ENCODE measurements at regions not wholly inside any gene's neighbourhood (a gene's known extent, or its start where the extent isn't known, plus 50 kb on each side); places are given as distances from the start of the nearest gene placed in this dataset.
"Not testable (repeated sequence)": the region's sequence is repeated elsewhere in the genome, so short reads cannot be mapped to it uniquely, and the experiment has no call there.

- H3K27me3 ChIP-seq (ENCODE audit: control insufficient read depth in 3 of 3, insufficient read depth in 3 of 3, low read depth in 1 of 3, low read length in 3 of 3), result no peaks in the 10 kb centered on the region
- H2BK15ac ChIP-seq (ENCODE audit: low read length), result no peak overlapping the region
- H3K18ac ChIP-seq (ENCODE audit: low read length), result no peak overlapping the region
- H3K4me1 ChIP-seq (ENCODE audit: control insufficient read depth in 2 of 2, insufficient read depth in 1 of 2, low read depth in 1 of 2, low read length in 2 of 2), result no peaks in the 10 kb centered on the region
- H4K8ac ChIP-seq (ENCODE audit: low read depth, low read length), result no peak overlapping the region
- H3K36me3 ChIP-seq (replicated peaks in 1 of 2; ENCODE audit: control insufficient read depth in 2 of 2, insufficient read depth in 2 of 2, low read length in 2 of 2), result no peaks in the 10 kb centered on the region
- no peak overlapping the region for H3K23ac ChIP-seq (ENCODE audit: low read depth, low read length, poor library complexity)
- no peak overlapping the region for H2AFZ ChIP-seq (ENCODE audit: low read length)
- WGBS, 2 donors (ENCODE audit: extremely low coverage in 2 of 2, insufficient read length in 2 of 2, insufficient replicate concordance in 1 of 2), result no CpG with 5 or more reads among the region's 3 CpGs
- peaks cover 0 to under 1% of the 10 kb centered on the region in 2 donors for H3K9me3 ChIP-seq (replicated peaks in 1 of 2; ENCODE audit: control insufficient read depth in 2 of 2, insufficient read depth in 1 of 2, low read depth in 1 of 2, low read length in 2 of 2)
- H3K79me1 ChIP-seq (ENCODE audit: low read depth, low read length), result no peaks in the 10 kb centered on the region
- no peak overlapping the region for H3K27ac ChIP-seq (replicated peaks; ENCODE audit: low read length)
- DNase-seq (ENCODE audit: low spot score), result no peak
- H3K4me3 ChIP-seq (ENCODE audit: low read length in 2 of 2), result no peak overlapping the region
- no peak overlapping the region for H2BK120ac ChIP-seq (ENCODE audit: low read depth, low read length)
- H2BK5ac ChIP-seq (ENCODE audit: low read length), result no peak overlapping the region
- no peak overlapping the region for H4K91ac ChIP-seq (ENCODE audit: low read depth, low read length, poor library complexity)
- H3K14ac ChIP-seq (ENCODE audit: low read length), result no peak overlapping the region
- no peak overlapping the region for H3K9ac ChIP-seq (ENCODE audit: low read depth, low read length, poor library complexity)
- H2BK12ac ChIP-seq (ENCODE audit: low read length), result no peak overlapping the region
- no peak overlapping the region for H3K4ac ChIP-seq (ENCODE audit: low read length)
- no peak overlapping the region for H3K4me2 ChIP-seq (ENCODE audit: insufficient read depth, low read length, poor library complexity, severe bottlenecking)
- no peak overlapping the region for H2AK5ac ChIP-seq (ENCODE audit: low read depth, low read length)
Observed at GRCh38 chr3:103516950-103517349, 1082.1 kb downstream of the ZPLD1 start.

GRCh38 chr3:103531327-103531726 lies 1096.5 kb downstream of the ZPLD1 start:
- not testable (repeated sequence) for H3K27me3 ChIP-seq (ENCODE audit: control insufficient read depth in 3 of 3, insufficient read depth in 3 of 3, low read depth in 1 of 3, low read length in 3 of 3); H3K9me3 ChIP-seq (replicated peaks in 1 of 2; ENCODE audit: control insufficient read depth in 2 of 2, insufficient read depth in 1 of 2, low read depth in 1 of 2, low read length in 2 of 2); H2BK5ac ChIP-seq (ENCODE audit: low read length); H2BK120ac ChIP-seq (ENCODE audit: low read depth, low read length); H2AFZ ChIP-seq (ENCODE audit: low read length); H3K4me2 ChIP-seq (ENCODE audit: insufficient read depth, low read length, poor library complexity, severe bottlenecking); H3K18ac ChIP-seq (ENCODE audit: low read length); H4K8ac ChIP-seq (ENCODE audit: low read depth, low read length); H3K14ac ChIP-seq (ENCODE audit: low read length); H3K36me3 ChIP-seq (replicated peaks in 1 of 2; ENCODE audit: control insufficient read depth in 2 of 2, insufficient read depth in 2 of 2, low read length in 2 of 2); H3K9ac ChIP-seq (ENCODE audit: low read depth, low read length, poor library complexity); H3K27ac ChIP-seq (replicated peaks; ENCODE audit: low read length); H4K91ac ChIP-seq (ENCODE audit: low read depth, low read length, poor library complexity); H3K4me3 ChIP-seq (ENCODE audit: low read length in 2 of 2); H3K23ac ChIP-seq (ENCODE audit: low read depth, low read length, poor library complexity); DNase-seq (ENCODE audit: low spot score); H2BK15ac ChIP-seq (ENCODE audit: low read length); H2BK12ac ChIP-seq (ENCODE audit: low read length); H3K4me1 ChIP-seq (ENCODE audit: control insufficient read depth in 2 of 2, insufficient read depth in 1 of 2, low read depth in 1 of 2, low read length in 2 of 2); H3K4ac ChIP-seq (ENCODE audit: low read length); H2AK5ac ChIP-seq (ENCODE audit: low read depth, low read length); H3K79me1 ChIP-seq (ENCODE audit: low read depth, low read length)
- WGBS, 2 donors (ENCODE audit: extremely low coverage in 2 of 2, insufficient read length in 2 of 2, insufficient replicate concordance in 1 of 2), result no CpG with 5 or more reads among the region's 19 CpGs

GRCh38 chr3:103532986-103533385 lies 1098.2 kb downstream of the ZPLD1 start:
- Histone ChIP-seq H2AFZ (ENCODE audit: low read length) (no peak overlapping the region), H3K14ac (ENCODE audit: low read length) (no peak overlapping the region), H3K9me3 (replicated peaks in 1 of 2; ENCODE audit: control insufficient read depth in 2 of 2, insufficient read depth in 1 of 2, low read depth in 1 of 2, low read length in 2 of 2) (no peaks in the 10 kb centered on the region), H3K4me2 (ENCODE audit: insufficient read depth, low read length, poor library complexity, severe bottlenecking) (no peak overlapping the region), H3K27me3 (ENCODE audit: control insufficient read depth in 3 of 3, insufficient read depth in 3 of 3, low read depth in 1 of 3, low read length in 3 of 3) (no peaks in the 10 kb centered on the region), H2BK12ac (ENCODE audit: low read length) (no peak overlapping the region), H2BK15ac (ENCODE audit: low read length) (no peak overlapping the region), H2BK120ac (ENCODE audit: low read depth, low read length) (no peak overlapping the region), H3K18ac (ENCODE audit: low read length) (no peak overlapping the region), H3K9ac (ENCODE audit: low read depth, low read length, poor library complexity) (no peak overlapping the region), H3K36me3 (replicated peaks in 1 of 2; ENCODE audit: control insufficient read depth in 2 of 2, insufficient read depth in 2 of 2, low read length in 2 of 2) (no peaks in the 10 kb centered on the region), H3K4me1 (ENCODE audit: control insufficient read depth in 2 of 2, insufficient read depth in 1 of 2, low read depth in 1 of 2, low read length in 2 of 2) (no peaks in the 10 kb centered on the region), H3K79me1 (ENCODE audit: low read depth, low read length) (no peaks in the 10 kb centered on the region), H3K27ac (replicated peaks; ENCODE audit: low read length) (no peak overlapping the region), H3K23ac (ENCODE audit: low read depth, low read length, poor library complexity) (no peak overlapping the region), H2AK5ac (ENCODE audit: low read depth, low read length) (no peak overlapping the region), H4K8ac (ENCODE audit: low read depth, low read length) (no peak overlapping the region), H4K91ac (ENCODE audit: low read depth, low read length, poor library complexity) (no peak overlapping the region), H3K4ac (ENCODE audit: low read length) (no peak overlapping the region), H2BK5ac (ENCODE audit: low read length) (no peak overlapping the region), H3K4me3 (ENCODE audit: low read length in 2 of 2) (no peak overlapping the region)
- WGBS, 2 donors (ENCODE audit: extremely low coverage in 2 of 2, insufficient read length in 2 of 2, insufficient replicate concordance in 1 of 2), result no CpG with 5 or more reads among the region's 4 CpGs
- no peak for DNase-seq (ENCODE audit: low spot score)

GRCh38 chr3:103554451-103554850 lies 1119.6 kb downstream of the ZPLD1 start:
- H3K36me3 ChIP-seq (replicated peaks in 1 of 2; ENCODE audit: control insufficient read depth in 2 of 2, insufficient read depth in 2 of 2, low read length in 2 of 2), result no peaks in the 10 kb centered on the region
- H2AK5ac ChIP-seq (ENCODE audit: low read depth, low read length), result no peak overlapping the region
- no peak overlapping the region for H3K23ac ChIP-seq (ENCODE audit: low read depth, low read length, poor library complexity)
- H3K18ac ChIP-seq (ENCODE audit: low read length), result no peak overlapping the region
- H2BK15ac ChIP-seq (ENCODE audit: low read length), result no peak overlapping the region
- no peak overlapping the region for H2BK12ac ChIP-seq (ENCODE audit: low read length)
- H3K9me3 ChIP-seq (replicated peaks in 1 of 2; ENCODE audit: control insufficient read depth in 2 of 2, insufficient read depth in 1 of 2, low read depth in 1 of 2, low read length in 2 of 2), result no peaks in the 10 kb centered on the region
- H4K91ac ChIP-seq (ENCODE audit: low read depth, low read length, poor library complexity), result no peak overlapping the region
- WGBS, 2 donors (ENCODE audit: extremely low coverage in 2 of 2, insufficient read length in 2 of 2, insufficient replicate concordance in 1 of 2), result no CpG with 5 or more reads among the region's 8 CpGs
- peak overlapping the region; percentile 56 for H2AFZ ChIP-seq (ENCODE audit: low read length)
- H3K79me1 ChIP-seq (ENCODE audit: low read depth, low read length), result no peaks in the 10 kb centered on the region
- H3K27me3 ChIP-seq (ENCODE audit: control insufficient read depth in 3 of 3, insufficient read depth in 3 of 3, low read depth in 1 of 3, low read length in 3 of 3), result no peaks in the 10 kb centered on the region
- no peak overlapping the region for H4K8ac ChIP-seq (ENCODE audit: low read depth, low read length)
- no peak overlapping the region for H3K14ac ChIP-seq (ENCODE audit: low read length)
- H3K4me1 ChIP-seq (ENCODE audit: control insufficient read depth in 2 of 2, insufficient read depth in 1 of 2, low read depth in 1 of 2, low read length in 2 of 2), result no peaks in the 10 kb centered on the region
- no peak for DNase-seq (ENCODE audit: low spot score)
- H3K27ac ChIP-seq (replicated peaks; ENCODE audit: low read length), result no peak overlapping the region
- no peak overlapping the region for H2BK120ac ChIP-seq (ENCODE audit: low read depth, low read length)
- H3K4ac ChIP-seq (ENCODE audit: low read length), result no peak overlapping the region
- no peak overlapping the region for H3K9ac ChIP-seq (ENCODE audit: low read depth, low read length, poor library complexity)
- H2BK5ac ChIP-seq (ENCODE audit: low read length), result no peak overlapping the region
- no peak overlapping the region for H3K4me2 ChIP-seq (ENCODE audit: insufficient read depth, low read length, poor library complexity, severe bottlenecking)
- H3K4me3 ChIP-seq (ENCODE audit: low read length in 2 of 2), result no peak overlapping the region
